ENCODE measurements at regions not wholly inside any gene's neighbourhood (a gene's known extent, or its start where the extent isn't known, plus 50 kb on each side); places are given as distances from the start of the nearest gene placed in this dataset.

GRCh38 chr6:139951172-139951571, 576.7 kb upstream of the CITED2 start:
- TF ChIP-seq CTCF (IDR thresholded peaks at IDR 0.05): no peak
- no peak for TF ChIP-seq POLR2A (IDR thresholded peaks at IDR 0.05)
